T-helper 1 cell treated with Interleukin-12 subunit alpha and Interleukin-12 subunit beta and Interleukin-4 antibody, amounts not matched to agents 30 ng/mL and 1 ng/mL, for 36 hours (primary cell): ENCODE measurements at regions not wholly inside any gene's neighbourhood (a gene's known extent, or its start where the extent isn't known, plus 50 kb on each side); places are given as distances from the start of the nearest gene placed in this dataset.

Experiments
- intact Hi-C: fragments of 100-400 bp; cut with micrococcal nuclease; formaldehyde crosslinking; loops from one replicate; pipeline ENCODE4 v1.15.1; 2024

GRCh38 chr17:77464988-77465357 lies 324.2 kb downstream of the SEC14L1 start:
- intact Hi-C loops: loop anchor here (1.0 kb wide), 4 partner anchors 8 to 24 kb away; no protein-coding TSS in a partner anchor

GRCh38 chr17:77465358-77466041 lies 324.7 kb downstream of the SEC14L1 start:
- intact Hi-C loops: loop anchor here (1.0 kb wide), 4 partner anchors 8 to 24 kb away; no protein-coding TSS in a partner anchor

- intact Hi-C loops: no loop called here
Measured at GRCh38 chr17:77466140-77466539, 325.4 kb downstream of the SEC14L1 start.

GRCh38 chr17:77466596-77467223 lies 325.9 kb downstream of the SEC14L1 start:
- intact Hi-C loops: no loop called here

GRCh38 chr17:77467521-77467920 lies 326.8 kb downstream of the SEC14L1 start:
- intact Hi-C loops: no loop called here

GRCh38 chr17:77468897-77469296 lies 328.1 kb downstream of the SEC14L1 start:
- intact Hi-C loops: no loop called here

GRCh38 chr17:77470330-77470786 lies 329.6 kb downstream of the SEC14L1 start:
- intact Hi-C loops: loop anchor here (5.0 kb wide), 1 partner anchor 38 kb away; no protein-coding TSS in a partner anchor

- intact Hi-C loops: loop anchor here (5.0 kb wide), 1 partner anchor 39 kb away; no protein-coding TSS in a partner anchor
Measured at GRCh38 chr17:77470800-77471733, 330.3 kb downstream of the SEC14L1 start.

- intact Hi-C loops: loop anchor here (1.0 to 5.0 kb wide), 2 partner anchors 10 to 40 kb away; no protein-coding TSS in a partner anchor
Measured at GRCh38 chr17:77471984-77472461, 331.3 kb downstream of the SEC14L1 start.

GRCh38 chr17:77472468-77473310 lies 331.9 kb downstream of the SEC14L1 start:
- intact Hi-C loops: loop anchor here (1.0 to 5.0 kb wide), 2 partner anchors 10 to 40 kb away; no protein-coding TSS in a partner anchor

GRCh38 chr17:77473615-77474226 lies 333.0 kb downstream of the SEC14L1 start:
- intact Hi-C loops: loop anchor here (1.0 to 5.0 kb wide), 2 partner anchors 8 to 41 kb away; no protein-coding TSS in a partner anchor

GRCh38 chr17:77474292-77474988 lies 333.7 kb downstream of the SEC14L1 start:
- intact Hi-C loops: loop anchor here (1.0 to 5.0 kb wide), 2 partner anchors 9 to 42 kb away; no protein-coding TSS in a partner anchor

- intact Hi-C loops: no loop called here
Measured at GRCh38 chr17:77475016-77475976, 334.5 kb downstream of the SEC14L1 start.

GRCh38 chr17:77476006-77476405 lies 335.2 kb downstream of the SEC14L1 start:
- intact Hi-C loops: no loop called here

GRCh38 chr17:77476498-77476897 lies 335.7 kb downstream of the SEC14L1 start:
- intact Hi-C loops: no loop called here

- intact Hi-C loops: no loop called here
Measured at GRCh38 chr17:77476931-77477805, 336.4 kb downstream of the SEC14L1 start.

GRCh38 chr17:77478281-77478680 lies 337.5 kb downstream of the SEC14L1 start:
- intact Hi-C loops: no loop called here
